ENCODE measurements at regions not wholly inside any gene's neighbourhood (a gene's known extent, or its start where the extent isn't known, plus 50 kb on each side); places are given as distances from the start of the nearest gene placed in this dataset.

DNA sequence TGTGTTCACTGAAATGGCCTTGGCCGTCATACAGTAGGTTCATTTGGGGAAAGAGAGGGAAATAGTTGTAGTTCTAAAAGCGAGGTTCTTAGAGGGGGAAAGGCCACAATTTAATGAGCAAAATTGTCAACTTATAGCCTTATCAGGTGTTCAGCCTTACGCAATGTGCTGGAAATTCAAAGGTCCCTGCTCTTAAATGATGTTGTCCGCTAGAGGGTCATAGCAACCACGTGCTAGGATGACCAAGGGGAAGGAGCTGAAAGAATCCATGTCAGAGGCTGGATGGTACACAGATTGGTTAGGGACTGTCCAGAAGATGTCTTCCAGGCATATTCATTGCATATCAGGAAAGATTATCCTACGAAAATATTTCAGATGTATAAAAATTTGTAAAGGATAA lies 282.3 kb upstream of the MEX3C start (continued):
- no peak for TF ChIP-seq ZNF699 (CRISPR knock-in tag; IDR thresholded peaks at IDR 0.05; ENCODE audit: insufficient replicate concordance)
- no peak for TF ChIP-seq ZNF134 (CRISPR knock-in tag; conservative IDR thresholded peaks at IDR 0.05)
- no peak for TF ChIP-seq FOXA1 (IDR thresholded peaks at IDR 0.05; ENCODE audit: borderline replicate concordance)
- TF ChIP-seq, protein P1, sequence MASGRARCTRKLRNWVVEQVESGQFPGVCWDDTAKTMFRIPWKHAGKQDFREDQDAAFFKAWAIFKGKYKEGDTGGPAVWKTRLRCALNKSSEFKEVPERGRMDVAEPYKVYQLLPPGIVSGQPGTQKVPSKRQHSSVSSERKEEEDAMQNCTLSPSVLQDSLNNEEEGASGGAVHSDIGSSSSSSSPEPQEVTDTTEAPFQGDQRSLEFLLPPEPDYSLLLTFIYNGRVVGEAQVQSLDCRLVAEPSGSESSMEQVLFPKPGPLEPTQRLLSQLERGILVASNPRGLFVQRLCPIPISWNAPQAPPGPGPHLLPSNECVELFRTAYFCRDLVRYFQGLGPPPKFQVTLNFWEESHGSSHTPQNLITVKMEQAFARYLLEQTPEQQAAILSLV (tag; IDR thresholded peaks at IDR 0.05), result no peak
- TF ChIP-seq, protein P2, sequence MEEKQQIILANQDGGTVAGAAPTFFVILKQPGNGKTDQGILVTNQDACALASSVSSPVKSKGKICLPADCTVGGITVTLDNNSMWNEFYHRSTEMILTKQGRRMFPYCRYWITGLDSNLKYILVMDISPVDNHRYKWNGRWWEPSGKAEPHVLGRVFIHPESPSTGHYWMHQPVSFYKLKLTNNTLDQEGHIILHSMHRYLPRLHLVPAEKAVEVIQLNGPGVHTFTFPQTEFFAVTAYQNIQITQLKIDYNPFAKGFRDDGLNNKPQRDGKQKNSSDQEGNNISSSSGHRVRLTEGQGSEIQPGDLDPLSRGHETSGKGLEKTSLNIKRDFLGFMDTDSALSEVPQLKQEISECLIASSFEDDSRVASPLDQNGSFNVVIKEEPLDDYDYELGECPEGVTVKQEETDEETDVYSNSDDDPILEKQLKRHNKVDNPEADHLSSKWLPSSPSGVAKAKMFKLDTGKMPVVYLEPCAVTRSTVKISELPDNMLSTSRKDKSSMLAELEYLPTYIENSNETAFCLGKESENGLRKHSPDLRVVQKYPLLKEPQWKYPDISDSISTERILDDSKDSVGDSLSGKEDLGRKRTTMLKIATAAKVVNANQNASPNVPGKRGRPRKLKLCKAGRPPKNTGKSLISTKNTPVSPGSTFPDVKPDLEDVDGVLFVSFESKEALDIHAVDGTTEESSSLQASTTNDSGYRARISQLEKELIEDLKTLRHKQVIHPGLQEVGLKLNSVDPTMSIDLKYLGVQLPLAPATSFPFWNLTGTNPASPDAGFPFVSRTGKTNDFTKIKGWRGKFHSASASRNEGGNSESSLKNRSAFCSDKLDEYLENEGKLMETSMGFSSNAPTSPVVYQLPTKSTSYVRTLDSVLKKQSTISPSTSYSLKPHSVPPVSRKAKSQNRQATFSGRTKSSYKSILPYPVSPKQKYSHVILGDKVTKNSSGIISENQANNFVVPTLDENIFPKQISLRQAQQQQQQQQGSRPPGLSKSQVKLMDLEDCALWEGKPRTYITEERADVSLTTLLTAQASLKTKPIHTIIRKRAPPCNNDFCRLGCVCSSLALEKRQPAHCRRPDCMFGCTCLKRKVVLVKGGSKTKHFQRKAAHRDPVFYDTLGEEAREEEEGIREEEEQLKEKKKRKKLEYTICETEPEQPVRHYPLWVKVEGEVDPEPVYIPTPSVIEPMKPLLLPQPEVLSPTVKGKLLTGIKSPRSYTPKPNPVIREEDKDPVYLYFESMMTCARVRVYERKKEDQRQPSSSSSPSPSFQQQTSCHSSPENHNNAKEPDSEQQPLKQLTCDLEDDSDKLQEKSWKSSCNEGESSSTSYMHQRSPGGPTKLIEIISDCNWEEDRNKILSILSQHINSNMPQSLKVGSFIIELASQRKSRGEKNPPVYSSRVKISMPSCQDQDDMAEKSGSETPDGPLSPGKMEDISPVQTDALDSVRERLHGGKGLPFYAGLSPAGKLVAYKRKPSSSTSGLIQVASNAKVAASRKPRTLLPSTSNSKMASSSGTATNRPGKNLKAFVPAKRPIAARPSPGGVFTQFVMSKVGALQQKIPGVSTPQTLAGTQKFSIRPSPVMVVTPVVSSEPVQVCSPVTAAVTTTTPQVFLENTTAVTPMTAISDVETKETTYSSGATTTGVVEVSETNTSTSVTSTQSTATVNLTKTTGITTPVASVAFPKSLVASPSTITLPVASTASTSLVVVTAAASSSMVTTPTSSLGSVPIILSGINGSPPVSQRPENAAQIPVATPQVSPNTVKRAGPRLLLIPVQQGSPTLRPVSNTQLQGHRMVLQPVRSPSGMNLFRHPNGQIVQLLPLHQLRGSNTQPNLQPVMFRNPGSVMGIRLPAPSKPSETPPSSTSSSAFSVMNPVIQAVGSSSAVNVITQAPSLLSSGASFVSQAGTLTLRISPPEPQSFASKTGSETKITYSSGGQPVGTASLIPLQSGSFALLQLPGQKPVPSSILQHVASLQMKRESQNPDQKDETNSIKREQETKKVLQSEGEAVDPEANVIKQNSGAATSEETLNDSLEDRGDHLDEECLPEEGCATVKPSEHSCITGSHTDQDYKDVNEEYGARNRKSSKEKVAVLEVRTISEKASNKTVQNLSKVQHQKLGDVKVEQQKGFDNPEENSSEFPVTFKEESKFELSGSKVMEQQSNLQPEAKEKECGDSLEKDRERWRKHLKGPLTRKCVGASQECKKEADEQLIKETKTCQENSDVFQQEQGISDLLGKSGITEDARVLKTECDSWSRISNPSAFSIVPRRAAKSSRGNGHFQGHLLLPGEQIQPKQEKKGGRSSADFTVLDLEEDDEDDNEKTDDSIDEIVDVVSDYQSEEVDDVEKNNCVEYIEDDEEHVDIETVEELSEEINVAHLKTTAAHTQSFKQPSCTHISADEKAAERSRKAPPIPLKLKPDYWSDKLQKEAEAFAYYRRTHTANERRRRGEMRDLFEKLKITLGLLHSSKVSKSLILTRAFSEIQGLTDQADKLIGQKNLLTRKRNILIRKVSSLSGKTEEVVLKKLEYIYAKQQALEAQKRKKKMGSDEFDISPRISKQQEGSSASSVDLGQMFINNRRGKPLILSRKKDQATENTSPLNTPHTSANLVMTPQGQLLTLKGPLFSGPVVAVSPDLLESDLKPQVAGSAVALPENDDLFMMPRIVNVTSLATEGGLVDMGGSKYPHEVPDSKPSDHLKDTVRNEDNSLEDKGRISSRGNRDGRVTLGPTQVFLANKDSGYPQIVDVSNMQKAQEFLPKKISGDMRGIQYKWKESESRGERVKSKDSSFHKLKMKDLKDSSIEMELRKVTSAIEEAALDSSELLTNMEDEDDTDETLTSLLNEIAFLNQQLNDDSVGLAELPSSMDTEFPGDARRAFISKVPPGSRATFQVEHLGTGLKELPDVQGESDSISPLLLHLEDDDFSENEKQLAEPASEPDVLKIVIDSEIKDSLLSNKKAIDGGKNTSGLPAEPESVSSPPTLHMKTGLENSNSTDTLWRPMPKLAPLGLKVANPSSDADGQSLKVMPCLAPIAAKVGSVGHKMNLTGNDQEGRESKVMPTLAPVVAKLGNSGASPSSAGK (IDR thresholded peaks at IDR 0.05), result peak; percentile 51
- no peak for TF ChIP-seq CHCHD3 (CRISPR knock-in tag; IDR thresholded peaks at IDR 0.05)
- TF ChIP-seq CREB3L1 (IDR thresholded peaks at IDR 0.05; ENCODE audit: borderline replicate concordance, low read depth), result no peak
- no peak for TF ChIP-seq SAP30 (IDR thresholded peaks at IDR 0.05; ENCODE audit: borderline replicate concordance, insufficient read depth, low read depth, low read length, poor library complexity, severe bottlenecking)
- TF ChIP-seq MCM3 (IDR thresholded peaks at IDR 0.05), result no peak
- TF ChIP-seq ZBTB17 (CRISPR knock-in tag; IDR thresholded peaks at IDR 0.05), result no peak
- TF ChIP-seq SMAD3 (CRISPR knock-in tag; conservative IDR thresholded peaks at IDR 0.05), result peak; percentile 54; the same call in 1 of the 2 replicates
- no peak for TF ChIP-seq LEF1 (IDR thresholded peaks at IDR 0.05)
- peak; percentile 79 for TF ChIP-seq L3MBTL2 (IDR thresholded peaks at IDR 0.05)
- TF ChIP-seq TGIF2 (CRISPR knock-in tag; IDR thresholded peaks at IDR 0.05), result no peak
- no peak for TF ChIP-seq HDAC8 (tag; IDR thresholded peaks at IDR 0.05)

Measured in K562 (cell line).